ENCODE measurements at regions not wholly inside any gene's neighbourhood (a gene's known extent, or its start where the extent isn't known, plus 50 kb on each side); places are given as distances from the start of the nearest gene placed in this dataset.
"Not testable (repeated sequence)": the region's sequence is repeated elsewhere in the genome, so short reads cannot be mapped to it uniquely, and the experiment has no call there.

DNA sequence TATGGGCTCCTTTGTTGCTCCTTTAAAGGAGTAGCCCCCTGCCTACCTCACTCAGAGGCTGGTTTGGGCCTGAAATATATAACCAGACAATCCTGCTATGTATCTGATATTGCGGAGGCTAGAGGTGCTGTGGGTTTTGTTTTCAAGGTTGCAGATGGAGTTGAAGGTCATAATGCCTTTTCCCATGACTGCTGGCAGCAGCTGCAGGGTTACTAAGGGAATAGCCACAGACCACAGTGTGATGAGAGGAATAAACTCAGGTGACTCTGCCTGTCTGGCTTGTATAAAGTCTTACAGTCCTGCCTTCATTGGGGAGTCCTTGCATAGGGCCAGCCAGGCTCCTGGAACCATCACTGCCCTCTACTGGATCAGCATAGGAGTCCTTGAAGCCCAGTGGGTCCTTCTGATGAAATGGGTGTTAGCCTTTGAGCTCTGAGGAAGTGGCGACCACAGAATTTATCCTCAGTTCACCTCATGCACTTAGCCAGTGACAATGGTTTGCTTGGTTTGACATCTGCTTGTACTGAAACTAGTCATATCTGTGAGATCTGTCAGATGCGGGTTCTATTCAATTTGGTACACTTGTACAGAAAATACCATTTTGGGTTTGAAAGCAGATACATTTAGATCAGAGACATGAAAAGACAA is 174.4 kb upstream of the HMCN1 start:
- Mint-ChIP-seq H3K36me3 (no peaks in the 10 kb centered on the region), H3K4me1 (peaks cover 31 to 53% (median 46%) of the 10 kb centered on the region in 4 donors), H3K4me3 (peak overlapping the region in 9 of 10 donors; percentile 1 to 75 (median 49)), H3K9me3 (no peaks in the 10 kb centered on the region), H3K27ac (peak overlapping the region; percentile 64 to 95 (median 84)), H3K27me3 (no peaks in the 10 kb centered on the region)
- peak; percentile 72 to 74 for ATAC-seq
- DNase-seq, result peak in 7 of 10 donors; percentile 8 to 54 (median 42)
- POLR2A ChIA-PET, result interaction anchor here (0.6 to 3.3 kb wide), 4 partner anchors 36 to 314 kb away, joined by 3 to 16 read pairs (median 6); partner anchors contain the start of gene IVNS1ABP

DNA sequence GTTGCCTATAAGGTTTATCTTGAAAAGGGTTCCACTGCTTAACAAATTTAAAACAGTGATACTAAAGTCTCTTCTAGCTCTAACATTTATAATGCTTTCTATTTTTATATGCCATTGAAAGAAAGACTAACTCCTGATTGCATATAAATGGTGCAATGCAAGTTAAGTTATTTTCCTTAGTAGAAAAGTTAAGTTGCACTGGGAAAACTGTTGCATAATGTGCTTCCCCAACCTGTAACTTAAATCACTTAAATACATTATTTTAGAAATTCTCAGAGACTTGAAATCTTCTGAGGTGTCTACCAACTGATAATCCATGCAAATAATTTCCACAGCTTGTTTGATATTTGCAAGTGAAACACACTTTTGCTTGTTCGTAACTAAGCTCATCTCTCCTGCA is 175.0 kb upstream of the HMCN1 start:
- POLR2A ChIA-PET, result interaction anchor here (0.6 to 3.3 kb wide), 3 partner anchors 14 to 242 kb away, joined by 4 to 16 read pairs (median 4); partner anchors contain the start of gene IVNS1ABP
- H3K4me3 Mint-ChIP-seq, result no peak overlapping the region

DNA sequence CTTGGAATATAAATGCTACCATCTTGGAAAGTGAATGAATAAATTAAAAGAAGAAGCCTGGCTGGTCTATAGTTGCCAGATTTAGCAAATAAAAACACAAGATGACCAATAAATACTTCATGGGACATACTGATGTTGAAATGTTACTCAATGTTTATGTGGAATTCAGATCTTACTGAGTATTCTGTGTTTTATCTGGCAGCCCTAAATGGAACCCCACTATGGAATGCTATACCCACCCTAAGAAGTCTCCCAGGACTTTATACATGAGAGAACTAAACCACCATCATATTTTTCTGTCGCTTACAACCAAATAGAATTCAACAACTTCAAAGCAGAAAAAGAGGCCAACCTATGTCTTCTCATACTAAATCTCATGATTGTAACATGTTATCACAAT is 177.6 kb upstream of the HMCN1 start:
- POLR2A ChIA-PET, result no interaction called here
- peak overlapping the region in 1 of 10 donors; percentile 30 for H3K27ac Mint-ChIP-seq
- no peak for ATAC-seq

More for the DNA sequence above, 175.0 kb upstream of the HMCN1 start:
- Mint-ChIP-seq H3K27me3 (no peaks in the 10 kb centered on the region), H3K9me3 (no peaks in the 10 kb centered on the region), H3K27ac (peak overlapping the region in 8 of 10 donors; percentile 64 to 95 (median 84)), H3K4me1 (peaks cover 33 to 46% (median 40%) of the 10 kb centered on the region in 4 donors), H3K36me3 (no peaks in the 10 kb centered on the region)
- DNase-seq, result no peak
- ATAC-seq, result no peak

DNA sequence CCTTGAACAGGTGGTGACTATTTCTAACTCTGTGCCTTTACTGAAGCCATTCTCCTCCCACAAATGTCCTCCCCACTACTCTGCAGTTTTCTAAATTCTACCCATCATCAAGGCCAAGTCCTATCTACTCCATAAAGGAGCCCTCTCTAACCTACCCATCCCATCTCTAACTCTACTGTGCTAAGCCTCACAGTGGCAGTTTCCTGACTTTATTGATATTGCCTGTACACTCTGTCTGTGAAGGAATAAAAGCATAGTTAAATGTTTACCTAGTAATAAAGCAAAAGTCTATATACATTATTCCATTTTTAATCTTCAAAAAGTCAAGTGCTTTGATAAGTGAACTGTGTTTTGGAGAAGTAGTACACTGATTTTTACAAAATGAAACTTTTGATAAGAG is 178.4 kb upstream of the HMCN1 start:
- no peak for DNase-seq
- POLR2A ChIA-PET, result interaction anchor here (0.6 to 0.8 kb wide), 2 partner anchors 10 to 149 kb away, joined by 3 read pairs; no protein-coding TSS in a partner anchor
- H3K4me1 Mint-ChIP-seq, result peaks cover 14 to 17% (median 15%) of the 10 kb centered on the region in 4 donors
- peaks cover 0 to 3% (median 0%) of the 10 kb centered on the region in 3 donors for H3K36me3 Mint-ChIP-seq
- H3K27ac Mint-ChIP-seq, result peak overlapping the region in 1 of 10 donors; percentile 31
- H3K4me3 Mint-ChIP-seq, result no peak overlapping the region
- no peaks in the 10 kb centered on the region for H3K9me3 Mint-ChIP-seq
- no peaks in the 10 kb centered on the region for H3K27me3 Mint-ChIP-seq
- no peak for ATAC-seq

More for the DNA sequence above, 177.6 kb upstream of the HMCN1 start:
- Mint-ChIP-seq H3K36me3 (peaks cover 0 to 3% (median 0%) of the 10 kb centered on the region in 3 donors), H3K4me3 (no peak overlapping the region), H3K4me1 (peaks cover 22 to 23% (median 23%) of the 10 kb centered on the region in 4 donors), H3K27me3 (no peaks in the 10 kb centered on the region), H3K9me3 (no peaks in the 10 kb centered on the region)
- DNase-seq, result no peak

DNA sequence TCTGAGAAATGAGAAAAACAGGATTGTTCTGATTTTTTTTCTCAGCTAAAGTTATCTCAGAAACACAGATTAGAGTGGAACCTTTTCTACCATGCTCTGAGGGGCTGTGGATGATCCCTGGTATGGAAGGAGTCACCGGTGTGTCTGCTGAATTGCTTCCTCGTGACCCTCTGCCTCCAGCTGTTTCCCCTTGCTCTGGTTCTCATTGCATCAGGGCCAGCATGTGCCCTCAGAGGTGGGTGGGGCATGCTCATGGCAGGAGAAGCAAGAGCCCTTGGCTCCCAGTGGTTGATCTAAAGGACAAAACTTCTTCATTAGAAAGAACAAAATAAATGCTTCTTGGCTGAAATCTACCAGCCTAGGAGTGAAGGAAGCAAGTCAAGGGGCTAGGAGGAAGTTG is 183.2 kb upstream of the HMCN1 start:
- Mint-ChIP-seq H3K27me3 (no peaks in the 10 kb centered on the region), H3K27ac (no peak overlapping the region), H3K4me1 (peaks cover 0 to 8% (median 4%) of the 10 kb centered on the region in 4 donors), H3K36me3 (peaks cover 0 to 3% (median 0%) of the 10 kb centered on the region in 3 donors), H3K4me3 (no peak overlapping the region), H3K9me3 (peaks cover 0 to 3% (median 0%) of the 10 kb centered on the region in 9 donors)
- no peak for ATAC-seq
- POLR2A ChIA-PET, result no interaction called here
- DNase-seq, result no peak

DNA sequence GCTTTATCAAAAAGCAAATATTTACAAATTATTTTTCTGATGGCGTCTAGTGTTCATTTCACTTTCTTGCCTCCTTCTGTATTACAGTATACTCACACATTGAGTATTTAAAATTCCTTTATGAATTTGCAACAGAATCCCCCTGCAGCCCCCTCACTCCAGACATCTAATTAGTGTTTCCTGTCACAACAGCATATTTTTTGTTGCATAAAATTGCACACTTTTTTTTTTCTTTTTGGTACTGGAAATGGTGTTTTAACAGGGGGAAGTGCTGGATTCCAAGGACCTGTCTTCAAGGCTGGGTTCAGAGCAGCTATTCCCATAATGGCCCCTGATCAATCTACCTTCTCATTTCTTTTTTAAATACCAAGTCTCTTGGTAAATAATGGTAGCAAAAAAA is 184.3 kb upstream of the HMCN1 start:
- Mint-ChIP-seq H3K4me1 (peaks cover 0 to 10% (median 4%) of the 10 kb centered on the region in 4 donors), H3K27ac (no peak overlapping the region), H3K36me3 (peaks cover 0 to 3% (median 0%) of the 10 kb centered on the region in 3 donors), H3K4me3 (no peak overlapping the region), H3K27me3 (no peaks in the 10 kb centered on the region), H3K9me3 (peaks cover 0 to 3% (median 0%) of the 10 kb centered on the region in 9 donors)
- ATAC-seq (no peak), DNase-seq (no peak)
- POLR2A ChIA-PET, result no interaction called here

DNA sequence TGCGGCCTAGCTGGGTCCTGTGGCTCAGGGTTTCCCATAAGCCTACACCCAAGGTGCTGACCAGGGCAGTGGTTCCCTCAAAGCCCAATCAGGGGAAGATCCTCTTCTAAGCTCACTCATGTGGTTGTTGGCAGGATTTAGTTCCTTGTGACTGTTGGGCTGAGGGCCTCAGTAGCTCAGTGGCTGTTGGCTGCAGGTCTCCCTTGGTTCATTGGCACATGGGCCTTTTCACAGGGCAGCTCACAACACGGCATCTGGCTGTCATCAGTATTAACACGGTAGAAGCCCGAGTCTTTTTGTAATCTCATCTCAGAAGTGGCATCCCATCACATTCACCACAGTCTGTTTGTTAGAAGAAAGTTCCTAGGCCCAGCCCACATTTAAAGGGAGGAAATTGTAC is 188.2 kb upstream of the HMCN1 start:
- DNase-seq (no peak), ATAC-seq (no peak)
- H3K9me3 Mint-ChIP-seq, result peaks cover 0 to 3% (median 0%) of the 10 kb centered on the region in 9 donors
- H3K4me3 Mint-ChIP-seq, result no peak overlapping the region
- POLR2A ChIA-PET, result interaction anchor here (1.0 to 1.8 kb wide), 2 partner anchors 9 to 229 kb away, joined by 3 to 5 read pairs; partner anchors contain the start of gene IVNS1ABP
- H3K27ac Mint-ChIP-seq, result peak overlapping the region in 2 of 10 donors; percentile 39 to 67
- H3K36me3 Mint-ChIP-seq, result no peaks in the 10 kb centered on the region
- H3K27me3 Mint-ChIP-seq, result no peaks in the 10 kb centered on the region
- peaks cover 0 to 10% (median 3%) of the 10 kb centered on the region in 4 donors for H3K4me1 Mint-ChIP-seq

DNA sequence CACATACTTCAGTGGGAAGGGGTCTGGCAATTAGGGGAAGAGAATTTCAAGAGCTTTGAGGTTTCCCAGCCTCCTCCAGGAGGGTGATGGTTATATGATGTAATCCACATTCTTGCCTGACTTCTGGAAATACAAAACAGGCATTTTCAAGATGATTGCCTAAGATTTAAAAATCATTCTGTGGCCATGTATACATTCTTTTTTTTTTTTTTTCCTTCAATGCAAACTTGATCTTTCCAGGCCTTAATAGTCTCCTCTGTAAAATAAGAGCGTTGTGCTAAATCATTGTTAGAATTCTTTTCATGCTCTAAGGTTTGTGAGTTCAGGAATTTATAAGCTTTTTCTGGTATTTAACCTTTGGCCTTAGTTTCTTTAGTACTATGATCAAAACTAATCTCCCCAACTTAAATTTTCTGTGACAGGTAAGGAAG is 192.3 kb upstream of the HMCN1 start:
- no peak overlapping the region for H3K4me3 Mint-ChIP-seq
- POLR2A ChIA-PET, result no interaction called here
- H3K27ac Mint-ChIP-seq, result peak overlapping the region in 1 of 10 donors; percentile 28

DNA sequence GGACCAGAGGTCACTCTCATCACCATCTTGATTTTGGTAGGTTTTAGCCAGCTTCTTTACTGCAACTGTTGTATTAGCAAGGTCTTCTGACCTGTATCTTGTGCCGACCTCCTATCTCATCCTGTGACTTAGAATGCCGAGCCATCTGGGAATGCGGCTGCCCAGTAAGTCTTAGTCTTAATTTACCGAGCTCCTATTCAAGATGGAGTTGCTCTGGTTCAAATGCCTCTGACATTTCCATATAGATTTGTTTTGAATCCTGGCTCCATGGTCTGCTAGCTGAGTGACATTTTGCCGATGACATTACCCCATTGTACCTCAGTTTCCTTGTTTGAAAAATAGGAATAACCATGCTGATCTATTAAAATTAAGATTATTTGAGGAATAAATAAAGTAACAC is 193.9 kb upstream of the HMCN1 start:
- Mint-ChIP-seq H3K27ac (no peak overlapping the region), H3K36me3 (no peaks in the 10 kb centered on the region), H3K4me1 (peaks cover 0 to 6% (median 3%) of the 10 kb centered on the region in 4 donors), H3K4me3 (no peak overlapping the region), H3K27me3 (peaks cover 0 to 3% (median 0%) of the 10 kb centered on the region in 5 donors), H3K9me3 (peaks cover 0 to 10% (median 2%) of the 10 kb centered on the region in 9 donors)
- no peak for DNase-seq
- ATAC-seq, result no peak
- POLR2A ChIA-PET, result interaction anchor here (0.6 to 1.1 kb wide), 2 partner anchors 14 to 50 kb away, joined by 3 to 4 read pairs; no protein-coding TSS in a partner anchor

More for the DNA sequence above, 192.3 kb upstream of the HMCN1 start:
- no peak for ATAC-seq
- Mint-ChIP-seq H3K27me3 (peaks cover 0 to 3% (median 0%) of the 10 kb centered on the region in 5 donors), H3K9me3 (peaks cover 0 to 10% (median 2%) of the 10 kb centered on the region in 9 donors), H3K4me1 (peaks cover 2 to 10% (median 6%) of the 10 kb centered on the region in 4 donors), H3K36me3 (no peaks in the 10 kb centered on the region)
- DNase-seq, result no peak

DNA sequence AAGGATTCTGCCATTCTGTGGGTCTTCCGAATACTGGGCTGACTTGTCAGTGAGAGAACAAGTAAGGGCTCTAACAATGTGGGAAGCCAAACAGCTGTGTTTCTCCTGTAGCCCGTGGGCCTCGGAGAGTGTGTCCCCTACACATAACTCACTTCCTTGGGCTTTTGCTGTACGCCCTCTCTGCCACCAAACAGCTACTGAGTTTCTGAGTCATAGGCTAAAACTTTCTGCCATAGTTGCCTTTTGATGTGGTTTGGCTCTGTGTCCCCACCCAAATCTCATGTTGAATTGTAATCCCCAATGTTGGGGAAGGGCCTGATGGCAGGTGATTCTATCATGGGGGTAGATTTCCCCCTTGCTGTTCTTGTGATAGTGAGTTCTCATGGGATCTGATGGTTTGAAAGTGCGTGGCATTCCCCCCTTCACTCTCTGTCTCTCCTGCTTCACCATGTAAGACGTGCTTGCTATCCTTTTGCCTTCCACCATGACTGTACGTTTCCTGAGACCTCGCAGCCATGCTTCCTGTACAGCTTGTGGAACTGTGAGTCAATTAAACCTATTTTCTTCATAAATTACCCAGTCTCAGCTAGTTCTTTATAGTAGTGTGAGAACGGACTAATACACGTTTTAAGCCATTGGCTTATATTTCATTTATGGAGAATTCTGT is 194.8 kb upstream of the HMCN1 start:
- Mint-ChIP-seq H3K4me1 (peaks cover 0 to 6% (median 3%) of the 10 kb centered on the region in 4 donors), H3K27me3 (peaks cover 0 to 3% (median 0%) of the 10 kb centered on the region in 5 donors), H3K36me3 (no peaks in the 10 kb centered on the region), H3K27ac (peak overlapping the region in 6 of 10 donors; percentile 29 to 72 (median 33)), H3K9me3 (peaks cover 0 to 10% (median 2%) of the 10 kb centered on the region in 9 donors), H3K4me3 (no peak overlapping the region)
- no peak for DNase-seq
- ATAC-seq, result peak in 1 of 2 donors; percentile 47
- POLR2A ChIA-PET, result no interaction called here

DNA sequence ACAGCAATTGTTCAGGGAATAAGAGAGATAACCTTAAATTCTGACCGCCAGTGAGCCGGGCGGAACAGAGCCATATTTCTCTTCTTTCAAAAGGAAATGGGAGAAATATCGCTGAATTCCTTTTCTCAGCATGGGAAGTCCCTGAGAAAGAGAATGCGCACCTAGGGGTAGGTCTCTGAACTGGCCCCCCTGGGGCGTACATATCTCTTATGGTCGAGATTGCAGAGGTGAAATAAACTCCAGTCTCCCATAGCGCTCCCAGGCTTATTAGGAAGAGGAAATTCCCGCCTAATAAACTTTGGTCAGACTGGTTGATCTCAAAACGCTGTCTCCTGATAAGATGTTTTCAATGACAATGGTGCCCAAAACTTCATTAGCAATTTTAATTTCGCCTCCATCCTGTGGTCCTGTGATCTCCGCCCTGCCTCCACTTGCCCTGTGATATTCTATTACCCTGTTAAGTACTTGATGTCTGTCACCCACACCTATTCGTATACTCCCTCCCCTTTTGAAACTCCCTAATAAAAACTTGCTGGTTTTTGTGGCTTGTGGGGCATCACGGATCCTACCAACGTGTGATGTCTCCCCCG is 195.8 kb upstream of the HMCN1 start:
- H3K4me3 Mint-ChIP-seq, ATAC-seq, H3K36me3 Mint-ChIP-seq, H3K4me1 Mint-ChIP-seq, POLR2A ChIA-PET, H3K27me3 Mint-ChIP-seq, H3K9me3 Mint-ChIP-seq, DNase-seq: not testable (repeated sequence)
- peak overlapping the region in 2 of 10 donors; percentile 46 to 67 for H3K27ac Mint-ChIP-seq

DNA sequence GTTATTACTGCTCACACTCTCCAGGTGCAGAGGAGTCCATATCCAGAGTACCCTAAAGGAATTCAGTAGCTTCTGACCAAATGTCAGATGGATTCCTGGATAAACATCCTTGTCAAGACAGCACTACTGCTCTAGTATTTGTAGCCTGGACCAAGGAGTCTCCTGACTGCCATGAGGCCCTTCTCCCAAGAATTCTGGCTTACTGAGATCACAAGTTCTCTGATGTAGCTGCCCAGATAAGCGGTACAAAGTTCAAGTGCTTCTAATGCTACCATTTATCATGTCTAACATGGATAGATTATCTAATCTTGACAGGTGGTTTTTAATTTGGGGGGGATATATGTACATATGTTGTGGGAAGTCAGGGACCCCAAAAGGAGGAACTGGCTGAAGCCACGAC is 196.6 kb upstream of the HMCN1 start:
- Mint-ChIP-seq H3K4me1 (peaks cover 0 to 6% (median 3%) of the 10 kb centered on the region in 4 donors), H3K36me3 (no peaks in the 10 kb centered on the region), H3K4me3 (no peak overlapping the region), H3K27ac (no peak overlapping the region), H3K9me3 (peaks cover 0 to 10% (median 2%) of the 10 kb centered on the region in 9 donors), H3K27me3 (peaks cover 0 to 3% (median 0%) of the 10 kb centered on the region in 5 donors)
- ATAC-seq (no peak), DNase-seq (no peak)
- POLR2A ChIA-PET, result interaction anchor here (1.5 kb wide), 1 partner anchor 8 kb away, joined by 5 read pairs; no protein-coding TSS in a partner anchor
